ENCODE measurements at regions not wholly inside any gene's neighbourhood (a gene's known extent, or its start where the extent isn't known, plus 50 kb on each side); places are given as distances from the start of the nearest gene placed in this dataset.

DNA sequence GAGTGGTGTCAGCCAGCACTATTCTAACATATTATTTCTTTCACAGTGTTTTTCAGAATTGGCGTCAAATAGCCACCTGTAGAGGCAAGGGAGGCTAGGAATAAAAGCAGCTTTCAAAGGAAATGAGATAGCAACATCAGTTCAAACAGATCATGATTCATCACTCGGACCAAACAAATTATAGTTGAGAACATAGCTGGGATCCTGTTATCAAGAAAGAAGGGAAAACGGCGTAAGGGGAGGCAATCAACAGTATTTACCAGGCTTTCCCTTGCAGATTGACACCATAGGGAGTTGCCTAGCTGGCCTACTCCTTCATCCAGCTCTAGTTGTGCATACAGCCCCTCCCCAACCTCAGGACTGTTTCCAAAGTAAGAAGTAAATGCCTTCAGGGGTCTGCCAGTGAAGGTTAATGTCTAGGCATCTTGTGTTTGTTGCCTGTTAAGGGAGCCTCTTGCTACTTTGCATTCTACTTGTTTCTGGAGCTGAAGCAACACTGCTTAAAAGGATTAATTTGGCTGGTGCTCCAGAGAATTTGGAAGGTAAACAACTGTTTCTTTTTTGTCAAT, 286.5 kb downstream of the NSUN3 start:
- TF ChIP-seq, protein P1, sequence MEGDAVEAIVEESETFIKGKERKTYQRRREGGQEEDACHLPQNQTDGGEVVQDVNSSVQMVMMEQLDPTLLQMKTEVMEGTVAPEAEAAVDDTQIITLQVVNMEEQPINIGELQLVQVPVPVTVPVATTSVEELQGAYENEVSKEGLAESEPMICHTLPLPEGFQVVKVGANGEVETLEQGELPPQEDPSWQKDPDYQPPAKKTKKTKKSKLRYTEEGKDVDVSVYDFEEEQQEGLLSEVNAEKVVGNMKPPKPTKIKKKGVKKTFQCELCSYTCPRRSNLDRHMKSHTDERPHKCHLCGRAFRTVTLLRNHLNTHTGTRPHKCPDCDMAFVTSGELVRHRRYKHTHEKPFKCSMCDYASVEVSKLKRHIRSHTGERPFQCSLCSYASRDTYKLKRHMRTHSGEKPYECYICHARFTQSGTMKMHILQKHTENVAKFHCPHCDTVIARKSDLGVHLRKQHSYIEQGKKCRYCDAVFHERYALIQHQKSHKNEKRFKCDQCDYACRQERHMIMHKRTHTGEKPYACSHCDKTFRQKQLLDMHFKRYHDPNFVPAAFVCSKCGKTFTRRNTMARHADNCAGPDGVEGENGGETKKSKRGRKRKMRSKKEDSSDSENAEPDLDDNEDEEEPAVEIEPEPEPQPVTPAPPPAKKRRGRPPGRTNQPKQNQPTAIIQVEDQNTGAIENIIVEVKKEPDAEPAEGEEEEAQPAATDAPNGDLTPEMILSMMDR (IDR thresholded peaks at IDR 0.05; ENCODE audit: extremely low read depth, low read depth, low read length), result no peak
- H3K36me3 ChIP-seq (ENCODE audit: insufficient read depth, low read length), result no peaks in the 10 kb centered on the region
- no peak overlapping the region for H3K27ac ChIP-seq (ENCODE audit: low read depth, low read length)
- no peak overlapping the region for H3K4me2 ChIP-seq (ENCODE audit: insufficient read depth, low read length)
- no peak for DNase-seq (ENCODE audit: insufficient read length, low spot score, missing footprints)
- no peak overlapping the region for H2AFZ ChIP-seq (ENCODE audit: low read length)
- H4K20me1 ChIP-seq (ENCODE audit: insufficient read depth, low read length), result no peaks in the 10 kb centered on the region
- no peaks in the 10 kb centered on the region for H3K79me2 ChIP-seq (ENCODE audit: insufficient read depth, low read length)
- no peaks in the 10 kb centered on the region for H3K4me1 ChIP-seq (ENCODE audit: insufficient read depth, low read length)
- no peaks in the 10 kb centered on the region for H3K9me3 ChIP-seq (ENCODE audit: low read depth, low read length)
- no peaks in the 10 kb centered on the region for H3K27me3 ChIP-seq (ENCODE audit: insufficient read depth, low read length)
- H3K4me3 ChIP-seq (ENCODE audit: insufficient read depth, low read length), result no peak overlapping the region

DNA sequence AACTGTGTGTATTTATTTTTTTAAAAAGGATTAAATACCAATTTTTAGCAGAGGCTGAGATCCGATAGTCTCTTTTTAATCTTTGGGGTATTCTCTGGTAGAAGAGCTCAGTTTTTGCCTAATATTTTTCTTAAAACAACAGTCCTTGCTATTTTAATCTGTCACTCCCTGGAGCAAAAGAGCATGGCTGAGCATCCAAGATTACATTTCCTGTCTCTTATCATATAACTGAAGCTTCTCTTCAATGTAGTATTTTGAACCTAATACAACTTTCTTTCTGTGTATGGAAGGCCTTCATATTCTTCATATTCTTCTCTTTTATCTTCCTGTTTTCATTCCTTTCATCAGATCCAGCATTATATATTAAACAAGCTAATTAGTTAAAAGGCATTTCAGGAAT, 293.7 kb downstream of the NSUN3 start:
- H3K4me3 ChIP-seq (ENCODE audit: insufficient read depth, low read length), result no peak overlapping the region
- H4K20me1 ChIP-seq (ENCODE audit: insufficient read depth, low read length), result no peaks in the 10 kb centered on the region
- DNase-seq (ENCODE audit: insufficient read length, low spot score, missing footprints), result no peak
- no peak overlapping the region for H2AFZ ChIP-seq (ENCODE audit: low read length)
- H3K9me3 ChIP-seq (ENCODE audit: low read depth, low read length), result no peaks in the 10 kb centered on the region
- H3K27me3 ChIP-seq (ENCODE audit: insufficient read depth, low read length), result no peaks in the 10 kb centered on the region
- no peaks in the 10 kb centered on the region for H3K36me3 ChIP-seq (ENCODE audit: insufficient read depth, low read length)
- no peak overlapping the region for H3K27ac ChIP-seq (ENCODE audit: low read depth, low read length)
- TF ChIP-seq, protein P1 (IDR thresholded peaks at IDR 0.05; ENCODE audit: extremely low read depth, low read depth, low read length), result no peak
- H3K4me2 ChIP-seq (ENCODE audit: insufficient read depth, low read length), result no peak overlapping the region
- H3K79me2 ChIP-seq (ENCODE audit: insufficient read depth, low read length), result no peaks in the 10 kb centered on the region
- no peaks in the 10 kb centered on the region for H3K4me1 ChIP-seq (ENCODE audit: insufficient read depth, low read length)

DNA sequence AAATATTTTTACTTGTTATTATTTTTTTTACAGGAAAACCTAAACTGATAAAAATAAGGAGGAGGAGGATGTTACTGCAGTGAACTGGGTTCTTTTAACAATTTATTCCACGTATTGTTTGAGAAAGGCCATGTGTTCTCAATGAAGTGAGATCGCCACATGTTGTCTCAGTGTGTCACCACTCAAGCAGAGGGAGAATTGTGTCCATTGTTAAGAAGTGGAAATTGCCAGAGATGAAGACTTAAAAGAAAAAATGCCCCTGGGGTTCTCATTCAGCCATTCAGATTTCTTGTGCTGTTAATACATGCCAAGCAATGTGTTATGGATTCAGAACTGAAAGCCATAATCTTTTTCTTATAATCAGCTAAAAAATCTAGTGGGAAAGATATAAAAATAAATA, 297.1 kb downstream of the NSUN3 start:
- DNase-seq (ENCODE audit: insufficient read length, low spot score, missing footprints), result no peak
- no peak overlapping the region for H2AFZ ChIP-seq (ENCODE audit: low read length)
- no peaks in the 10 kb centered on the region for H3K9me3 ChIP-seq (ENCODE audit: low read depth, low read length)
- no peaks in the 10 kb centered on the region for H3K4me1 ChIP-seq (ENCODE audit: insufficient read depth, low read length)
- H3K27ac ChIP-seq (ENCODE audit: low read depth, low read length), result no peak overlapping the region
- no peak overlapping the region for H3K4me3 ChIP-seq (ENCODE audit: insufficient read depth, low read length)
- no peaks in the 10 kb centered on the region for H3K79me2 ChIP-seq (ENCODE audit: insufficient read depth, low read length)
- no peaks in the 10 kb centered on the region for H4K20me1 ChIP-seq (ENCODE audit: insufficient read depth, low read length)
- TF ChIP-seq, protein P1 (IDR thresholded peaks at IDR 0.05; ENCODE audit: extremely low read depth, low read depth, low read length), result no peak
- H3K4me2 ChIP-seq (ENCODE audit: insufficient read depth, low read length), result no peak overlapping the region
- no peaks in the 10 kb centered on the region for H3K36me3 ChIP-seq (ENCODE audit: insufficient read depth, low read length)
- no peaks in the 10 kb centered on the region for H3K27me3 ChIP-seq (ENCODE audit: insufficient read depth, low read length)

DNA sequence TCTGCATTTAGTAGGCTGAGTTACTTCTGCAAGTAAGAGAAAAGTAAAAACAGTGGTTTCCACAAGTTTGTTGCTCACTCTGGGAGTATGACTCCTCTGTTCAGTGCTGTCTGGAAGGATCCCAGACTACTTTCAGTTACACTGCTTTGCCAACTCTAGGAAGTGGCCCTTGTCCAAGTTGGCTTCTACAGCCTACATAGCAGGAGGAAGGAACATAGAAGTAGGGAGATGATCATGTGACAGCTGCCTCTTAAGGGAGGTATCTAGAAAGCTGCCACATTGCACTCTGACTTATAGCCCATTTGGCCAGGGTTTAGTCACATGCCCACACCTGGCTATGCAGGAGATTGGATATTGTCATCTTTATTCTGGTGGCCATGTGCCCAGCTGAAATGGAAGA, 298.1 kb downstream of the NSUN3 start:
- no peak for DNase-seq (ENCODE audit: insufficient read length, low spot score, missing footprints)
- no peaks in the 10 kb centered on the region for H3K79me2 ChIP-seq (ENCODE audit: insufficient read depth, low read length)
- H3K4me1 ChIP-seq (ENCODE audit: insufficient read depth, low read length), result no peaks in the 10 kb centered on the region
- no peaks in the 10 kb centered on the region for H3K9me3 ChIP-seq (ENCODE audit: low read depth, low read length)
- no peak overlapping the region for H2AFZ ChIP-seq (ENCODE audit: low read length)
- H3K4me2 ChIP-seq (ENCODE audit: insufficient read depth, low read length), result no peak overlapping the region
- no peaks in the 10 kb centered on the region for H3K27me3 ChIP-seq (ENCODE audit: insufficient read depth, low read length)
- no peaks in the 10 kb centered on the region for H4K20me1 ChIP-seq (ENCODE audit: insufficient read depth, low read length)
- TF ChIP-seq, protein P1 (IDR thresholded peaks at IDR 0.05; ENCODE audit: extremely low read depth, low read depth, low read length), result no peak
- H3K27ac ChIP-seq (ENCODE audit: low read depth, low read length), result no peak overlapping the region
- H3K4me3 ChIP-seq (ENCODE audit: insufficient read depth, low read length), result no peak overlapping the region
- H3K36me3 ChIP-seq (ENCODE audit: insufficient read depth, low read length), result no peaks in the 10 kb centered on the region

Data from osteoblast (primary cell).